ENCODE measurements at regions not wholly inside any gene's neighbourhood (a gene's known extent, or its start where the extent isn't known, plus 50 kb on each side); places are given as distances from the start of the nearest gene placed in this dataset.

GRCh38 chr18:73590950-73591349 lies 556.7 kb downstream of the FBXO15 start:
- no peaks in the 10 kb centered on the region for H3K79me2 ChIP-seq
- H3K4me1 ChIP-seq (ENCODE audit: insufficient read depth) = no peaks in the 10 kb centered on the region
- no peak overlapping the region for H3K27ac ChIP-seq
- no peaks in the 10 kb centered on the region for H3K9me2 ChIP-seq (replicated peaks; ENCODE audit: insufficient read depth)
- no peak overlapping the region for H2AFZ ChIP-seq
- TF ChIP-seq EZH2phosphoT487 (IDR thresholded peaks at IDR 0.05; ENCODE audit: low read depth, severe bottlenecking, unreplicated experiment) = no peak
- no peak for TF ChIP-seq EZH2 (IDR thresholded peaks at IDR 0.05; ENCODE audit: borderline replicate concordance)
- TF ChIP-seq CTCF (IDR thresholded peaks at IDR 0.05; ENCODE audit: poor library complexity) = no peak
- 87% methylated on average over 4 of the region's 4 CpGs for WGBS (ENCODE audit: low lambda C conversion rate, missing lambda C conversion rate)
- DNase-seq (ENCODE audit: low spot score) = no peak
- H3K27me3 ChIP-seq = no peaks in the 10 kb centered on the region
- H3K9me3 ChIP-seq (ENCODE audit: low read depth) = no peaks in the 10 kb centered on the region
- no peaks in the 10 kb centered on the region for H4K20me1 ChIP-seq (ENCODE audit: insufficient read depth, poor library complexity, severe bottlenecking)
- no peak overlapping the region for H3K4me3 ChIP-seq
- no peaks in the 10 kb centered on the region for H3K36me3 ChIP-seq (replicated peaks; ENCODE audit: insufficient read depth, low read depth)
- no peak overlapping the region for H3K4me2 ChIP-seq

- Histone ChIP-seq H2AFZ (no peak overlapping the region), H3K4me1 (ENCODE audit: insufficient read depth) (no peaks in the 10 kb centered on the region), H3K36me3 (replicated peaks; ENCODE audit: insufficient read depth, low read depth) (no peaks in the 10 kb centered on the region), H3K4me3 (no peak overlapping the region), H3K9me3 (ENCODE audit: low read depth) (no peaks in the 10 kb centered on the region), H3K27me3 (no peaks in the 10 kb centered on the region), H3K4me2 (no peak overlapping the region), H3K27ac (no peak overlapping the region), H3K9me2 (replicated peaks; ENCODE audit: insufficient read depth) (no peaks in the 10 kb centered on the region), H4K20me1 (ENCODE audit: insufficient read depth, poor library complexity, severe bottlenecking) (no peaks in the 10 kb centered on the region), H3K79me2 (no peaks in the 10 kb centered on the region)
- no peak for DNase-seq (ENCODE audit: low spot score)
- no peak for TF ChIP-seq EZH2 (IDR thresholded peaks at IDR 0.05; ENCODE audit: borderline replicate concordance)
- no peak for TF ChIP-seq CTCF (IDR thresholded peaks at IDR 0.05; ENCODE audit: poor library complexity)
- TF ChIP-seq EZH2phosphoT487 (IDR thresholded peaks at IDR 0.05; ENCODE audit: low read depth, severe bottlenecking, unreplicated experiment) = no peak
Observed at GRCh38 chr18:73579698-73580097, 567.9 kb downstream of the FBXO15 start.

GRCh38 chr18:73577365-73577764 lies 570.3 kb downstream of the FBXO15 start:
- H3K4me3 ChIP-seq = no peak overlapping the region
- H3K4me1 ChIP-seq (ENCODE audit: insufficient read depth) = no peaks in the 10 kb centered on the region
- H4K20me1 ChIP-seq (ENCODE audit: insufficient read depth, poor library complexity, severe bottlenecking) = no peaks in the 10 kb centered on the region
- no peaks in the 10 kb centered on the region for H3K9me3 ChIP-seq (ENCODE audit: low read depth)
- H3K27ac ChIP-seq = no peak overlapping the region
- H3K9me2 ChIP-seq (replicated peaks; ENCODE audit: insufficient read depth) = no peaks in the 10 kb centered on the region
- no peaks in the 10 kb centered on the region for H3K79me2 ChIP-seq
- H2AFZ ChIP-seq = no peak overlapping the region
- no peak for DNase-seq (ENCODE audit: low spot score)
- no peak overlapping the region for H3K4me2 ChIP-seq
- no peaks in the 10 kb centered on the region for H3K27me3 ChIP-seq
- WGBS (ENCODE audit: low lambda C conversion rate, missing lambda C conversion rate) = 83% methylated on average over 1 of the region's 1 CpG
- no peak for TF ChIP-seq EZH2phosphoT487 (IDR thresholded peaks at IDR 0.05; ENCODE audit: low read depth, severe bottlenecking, unreplicated experiment)
- no peak for TF ChIP-seq CTCF (IDR thresholded peaks at IDR 0.05; ENCODE audit: poor library complexity)
- TF ChIP-seq EZH2 (IDR thresholded peaks at IDR 0.05; ENCODE audit: borderline replicate concordance) = no peak
- no peaks in the 10 kb centered on the region for H3K36me3 ChIP-seq (replicated peaks; ENCODE audit: insufficient read depth, low read depth)

- TF ChIP-seq CTCF (IDR thresholded peaks at IDR 0.05; ENCODE audit: poor library complexity) (no peak), EZH2 (IDR thresholded peaks at IDR 0.05; ENCODE audit: borderline replicate concordance) (no peak), EZH2phosphoT487 (IDR thresholded peaks at IDR 0.05; ENCODE audit: low read depth, severe bottlenecking, unreplicated experiment) (no peak)
- Histone ChIP-seq H2AFZ (no peak overlapping the region), H3K4me2 (no peak overlapping the region), H3K9me3 (ENCODE audit: low read depth) (no peaks in the 10 kb centered on the region), H3K27ac (no peak overlapping the region), H3K4me1 (ENCODE audit: insufficient read depth) (no peaks in the 10 kb centered on the region), H4K20me1 (ENCODE audit: insufficient read depth, poor library complexity, severe bottlenecking) (no peaks in the 10 kb centered on the region), H3K9me2 (replicated peaks; ENCODE audit: insufficient read depth) (no peaks in the 10 kb centered on the region), H3K27me3 (no peaks in the 10 kb centered on the region), H3K4me3 (no peak overlapping the region), H3K36me3 (replicated peaks; ENCODE audit: insufficient read depth, low read depth) (no peaks in the 10 kb centered on the region), H3K79me2 (no peaks in the 10 kb centered on the region)
- WGBS (ENCODE audit: low lambda C conversion rate, missing lambda C conversion rate) = 100% methylated on average over 1 of the region's 1 CpG
- peak; percentile 10 for DNase-seq (ENCODE audit: low spot score)
Observed at GRCh38 chr18:73563901-73564472, 583.6 kb downstream of the FBXO15 start.

All from hepatocyte (in vitro differentiated cells).